ENCODE measurements at regions not wholly inside any gene's neighbourhood (a gene's known extent, or its start where the extent isn't known, plus 50 kb on each side); places are given as distances from the start of the nearest gene placed in this dataset.
A peak's percentile ranks its signal among the peaks of the same experiment; 100 is the strongest.

GRCh38 chr1:166378805-166379204 is 212.0 kb upstream of the FAM78B start:
- H3F3A ChIP-seq (ENCODE audit: insufficient read depth, low read length, poor library complexity, severe bottlenecking), result peaks cover 6% of the 10 kb centered on the region
- no peaks in the 10 kb centered on the region for H3K36me3 ChIP-seq (ENCODE audit: insufficient read depth, low read length)
- TF ChIP-seq EZH2 (IDR thresholded peaks at IDR 0.05; ENCODE audit: borderline replicate concordance, insufficient read depth, low read length, poor library complexity, severe bottlenecking) (no peak), EP300 (conservative IDR thresholded peaks at IDR 0.05; ENCODE audit: poor library complexity, severe bottlenecking) (peak; percentile 39)
- no peak overlapping the region for H3K27ac ChIP-seq (ENCODE audit: low read length)
- no peak overlapping the region for H2AFZ ChIP-seq (ENCODE audit: low read depth, low read length)
- H3K27me3 ChIP-seq (ENCODE audit: insufficient read depth, low read depth, low read length), result no peaks in the 10 kb centered on the region
- H3K9me3 ChIP-seq (ENCODE audit: low read length), result no peaks in the 10 kb centered on the region
- H3K9ac ChIP-seq (ENCODE audit: low read length), result no peak overlapping the region
- H4K20me1 ChIP-seq (ENCODE audit: insufficient read depth), result no peaks in the 10 kb centered on the region
- H3K79me2 ChIP-seq (replicated peaks; ENCODE audit: insufficient read depth, low read length), result no peaks in the 10 kb centered on the region
- no peak overlapping the region for H3K4me2 ChIP-seq (ENCODE audit: low read length)
- no peak overlapping the region for H3K4me3 ChIP-seq (ENCODE audit: low read length)
- no peaks in the 10 kb centered on the region for H3K9me2 ChIP-seq (ENCODE audit: insufficient read depth, low read length)

DNA sequence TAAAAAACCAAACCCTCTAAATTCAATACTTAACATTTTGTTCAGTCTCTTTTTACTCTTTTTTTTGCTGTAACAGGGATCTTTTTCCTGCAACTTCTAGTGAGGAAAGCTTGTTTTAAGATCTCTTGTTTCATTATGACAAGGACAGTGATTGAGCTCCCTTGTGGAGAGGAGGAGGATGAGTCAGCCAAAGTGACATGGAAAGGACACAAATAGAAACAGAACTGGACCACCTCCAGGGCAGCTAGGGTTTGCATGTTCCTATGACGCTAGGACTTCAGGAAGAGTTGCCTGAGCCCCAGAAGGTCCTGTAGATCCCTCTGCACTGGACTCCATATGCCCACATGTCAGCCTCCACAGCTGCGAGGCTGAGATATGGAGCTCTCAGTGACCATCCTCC is 212.6 kb upstream of the FAM78B start:
- H3K9me3 ChIP-seq (ENCODE audit: low read length), result no peaks in the 10 kb centered on the region
- no peaks in the 10 kb centered on the region for H3K79me2 ChIP-seq (replicated peaks; ENCODE audit: insufficient read depth, low read length)
- H3K9me2 ChIP-seq (ENCODE audit: insufficient read depth, low read length), result no peaks in the 10 kb centered on the region
- TF ChIP-seq, protein P1, sequence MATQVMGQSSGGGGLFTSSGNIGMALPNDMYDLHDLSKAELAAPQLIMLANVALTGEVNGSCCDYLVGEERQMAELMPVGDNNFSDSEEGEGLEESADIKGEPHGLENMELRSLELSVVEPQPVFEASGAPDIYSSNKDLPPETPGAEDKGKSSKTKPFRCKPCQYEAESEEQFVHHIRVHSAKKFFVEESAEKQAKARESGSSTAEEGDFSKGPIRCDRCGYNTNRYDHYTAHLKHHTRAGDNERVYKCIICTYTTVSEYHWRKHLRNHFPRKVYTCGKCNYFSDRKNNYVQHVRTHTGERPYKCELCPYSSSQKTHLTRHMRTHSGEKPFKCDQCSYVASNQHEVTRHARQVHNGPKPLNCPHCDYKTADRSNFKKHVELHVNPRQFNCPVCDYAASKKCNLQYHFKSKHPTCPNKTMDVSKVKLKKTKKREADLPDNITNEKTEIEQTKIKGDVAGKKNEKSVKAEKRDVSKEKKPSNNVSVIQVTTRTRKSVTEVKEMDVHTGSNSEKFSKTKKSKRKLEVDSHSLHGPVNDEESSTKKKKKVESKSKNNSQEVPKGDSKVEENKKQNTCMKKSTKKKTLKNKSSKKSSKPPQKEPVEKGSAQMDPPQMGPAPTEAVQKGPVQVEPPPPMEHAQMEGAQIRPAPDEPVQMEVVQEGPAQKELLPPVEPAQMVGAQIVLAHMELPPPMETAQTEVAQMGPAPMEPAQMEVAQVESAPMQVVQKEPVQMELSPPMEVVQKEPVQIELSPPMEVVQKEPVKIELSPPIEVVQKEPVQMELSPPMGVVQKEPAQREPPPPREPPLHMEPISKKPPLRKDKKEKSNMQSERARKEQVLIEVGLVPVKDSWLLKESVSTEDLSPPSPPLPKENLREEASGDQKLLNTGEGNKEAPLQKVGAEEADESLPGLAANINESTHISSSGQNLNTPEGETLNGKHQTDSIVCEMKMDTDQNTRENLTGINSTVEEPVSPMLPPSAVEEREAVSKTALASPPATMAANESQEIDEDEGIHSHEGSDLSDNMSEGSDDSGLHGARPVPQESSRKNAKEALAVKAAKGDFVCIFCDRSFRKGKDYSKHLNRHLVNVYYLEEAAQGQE (IDR thresholded peaks at IDR 0.05; ENCODE audit: borderline replicate concordance), result no peak
- peaks cover 3% of the 10 kb centered on the region for H3F3A ChIP-seq (ENCODE audit: insufficient read depth, low read length, poor library complexity, severe bottlenecking)
- H3K27ac ChIP-seq (ENCODE audit: low read length), result no peak overlapping the region
- H3K4me2 ChIP-seq (ENCODE audit: low read length), result no peak overlapping the region
- H3K36me3 ChIP-seq (ENCODE audit: insufficient read depth, low read length), result no peaks in the 10 kb centered on the region
- H4K20me1 ChIP-seq (ENCODE audit: insufficient read depth), result no peaks in the 10 kb centered on the region
- no peak overlapping the region for H3K9ac ChIP-seq (ENCODE audit: low read length)
- no peak overlapping the region for H2AFZ ChIP-seq (ENCODE audit: low read depth, low read length)
- no peak overlapping the region for H3K4me3 ChIP-seq (ENCODE audit: low read length)
- no peaks in the 10 kb centered on the region for H3K27me3 ChIP-seq (ENCODE audit: insufficient read depth, low read depth, low read length)

GRCh38 chr1:166383137-166383536 is 216.3 kb upstream of the FAM78B start:
- H3K4me3 ChIP-seq (ENCODE audit: low read length), result peak overlapping the region; percentile 18

More at GRCh38 chr1:166383137-166383536, 216.3 kb upstream of the FAM78B start:
- Histone ChIP-seq H2AFZ (ENCODE audit: low read depth, low read length) (no peak overlapping the region), H3K9me3 (ENCODE audit: low read length) (no peaks in the 10 kb centered on the region), H3K36me3 (ENCODE audit: insufficient read depth, low read length) (no peaks in the 10 kb centered on the region), H3K27me3 (ENCODE audit: insufficient read depth, low read depth, low read length) (no peaks in the 10 kb centered on the region), H3K4me2 (ENCODE audit: low read length) (no peak overlapping the region), H3F3A (ENCODE audit: insufficient read depth, low read length, poor library complexity, severe bottlenecking) (peaks cover 2% of the 10 kb centered on the region), H3K27ac (ENCODE audit: low read length) (no peak overlapping the region), H3K79me2 (replicated peaks; ENCODE audit: insufficient read depth, low read length) (no peaks in the 10 kb centered on the region), H3K9me2 (ENCODE audit: insufficient read depth, low read length) (no peaks in the 10 kb centered on the region), H4K20me1 (ENCODE audit: insufficient read depth) (no peaks in the 10 kb centered on the region), H3K9ac (ENCODE audit: low read length) (no peak overlapping the region)
- no peak for TF ChIP-seq CTCF (IDR thresholded peaks at IDR 0.05; ENCODE audit: poor library complexity, severe bottlenecking)
- TF ChIP-seq POLR2AphosphoS5 (IDR thresholded peaks at IDR 0.05), result no peak
- TF ChIP-seq, protein P1 (IDR thresholded peaks at IDR 0.05; ENCODE audit: borderline replicate concordance), result no peak
- no peak for TF ChIP-seq RAD21 (conservative IDR thresholded peaks at IDR 0.05)
- no peak for TF ChIP-seq EZH2 (IDR thresholded peaks at IDR 0.05; ENCODE audit: borderline replicate concordance, insufficient read depth, low read length, poor library complexity, severe bottlenecking)
- no peak for TF ChIP-seq TAF1 (IDR thresholded peaks at IDR 0.05; ENCODE audit: low read depth)
- TF ChIP-seq EP300 (conservative IDR thresholded peaks at IDR 0.05; ENCODE audit: poor library complexity, severe bottlenecking), result no peak
- no peak for TF ChIP-seq MXI1 (conservative IDR thresholded peaks at IDR 0.05; ENCODE audit: poor library complexity, severe bottlenecking)
- TF ChIP-seq SMC3 (conservative IDR thresholded peaks at IDR 0.05; ENCODE audit: poor library complexity), result no peak

Measured in neural cell (in vitro differentiated cells).